ENCODE measurements at regions not wholly inside any gene's neighbourhood (a gene's known extent, or its start where the extent isn't known, plus 50 kb on each side); places are given as distances from the start of the nearest gene placed in this dataset.

DNA sequence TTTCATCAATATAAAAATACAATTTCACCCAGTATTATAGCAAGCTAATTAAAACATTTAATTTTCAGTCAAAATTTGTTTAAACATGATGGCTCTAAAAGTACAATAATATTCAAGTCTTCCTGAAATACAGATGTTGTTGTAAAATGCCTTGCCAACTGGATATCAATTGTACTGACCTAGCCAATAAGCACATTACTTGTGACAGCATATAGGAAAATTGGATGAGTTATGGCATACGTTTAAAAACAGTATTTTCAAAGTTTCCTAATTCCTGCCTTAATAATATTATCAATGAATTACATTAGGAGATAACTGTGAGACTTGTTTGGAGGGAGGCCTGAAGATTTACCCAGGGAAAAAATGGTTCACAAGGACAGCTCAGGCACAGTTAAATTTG, 336.9 kb upstream of the CDH20 start:
- H3K4me1 ChIP-seq (ENCODE audit: control insufficient read depth, insufficient read depth, low read length) = no peaks in the 10 kb centered on the region
- TF ChIP-seq SIN3A (IDR thresholded peaks at IDR 0.05; ENCODE audit: borderline replicate concordance, insufficient read depth, low read depth, low read length) (no peak), POLR2AphosphoS5 (IDR thresholded peaks at IDR 0.05; ENCODE audit: low read depth, low read length) (no peak), TCF7L2 (IDR thresholded peaks at IDR 0.05; ENCODE audit: low read depth, low read length) (no peak)
- TF ChIP-seq, protein P1, sequence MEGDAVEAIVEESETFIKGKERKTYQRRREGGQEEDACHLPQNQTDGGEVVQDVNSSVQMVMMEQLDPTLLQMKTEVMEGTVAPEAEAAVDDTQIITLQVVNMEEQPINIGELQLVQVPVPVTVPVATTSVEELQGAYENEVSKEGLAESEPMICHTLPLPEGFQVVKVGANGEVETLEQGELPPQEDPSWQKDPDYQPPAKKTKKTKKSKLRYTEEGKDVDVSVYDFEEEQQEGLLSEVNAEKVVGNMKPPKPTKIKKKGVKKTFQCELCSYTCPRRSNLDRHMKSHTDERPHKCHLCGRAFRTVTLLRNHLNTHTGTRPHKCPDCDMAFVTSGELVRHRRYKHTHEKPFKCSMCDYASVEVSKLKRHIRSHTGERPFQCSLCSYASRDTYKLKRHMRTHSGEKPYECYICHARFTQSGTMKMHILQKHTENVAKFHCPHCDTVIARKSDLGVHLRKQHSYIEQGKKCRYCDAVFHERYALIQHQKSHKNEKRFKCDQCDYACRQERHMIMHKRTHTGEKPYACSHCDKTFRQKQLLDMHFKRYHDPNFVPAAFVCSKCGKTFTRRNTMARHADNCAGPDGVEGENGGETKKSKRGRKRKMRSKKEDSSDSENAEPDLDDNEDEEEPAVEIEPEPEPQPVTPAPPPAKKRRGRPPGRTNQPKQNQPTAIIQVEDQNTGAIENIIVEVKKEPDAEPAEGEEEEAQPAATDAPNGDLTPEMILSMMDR (IDR thresholded peaks at IDR 0.05) = no peak
- TF ChIP-seq, protein P2, sequence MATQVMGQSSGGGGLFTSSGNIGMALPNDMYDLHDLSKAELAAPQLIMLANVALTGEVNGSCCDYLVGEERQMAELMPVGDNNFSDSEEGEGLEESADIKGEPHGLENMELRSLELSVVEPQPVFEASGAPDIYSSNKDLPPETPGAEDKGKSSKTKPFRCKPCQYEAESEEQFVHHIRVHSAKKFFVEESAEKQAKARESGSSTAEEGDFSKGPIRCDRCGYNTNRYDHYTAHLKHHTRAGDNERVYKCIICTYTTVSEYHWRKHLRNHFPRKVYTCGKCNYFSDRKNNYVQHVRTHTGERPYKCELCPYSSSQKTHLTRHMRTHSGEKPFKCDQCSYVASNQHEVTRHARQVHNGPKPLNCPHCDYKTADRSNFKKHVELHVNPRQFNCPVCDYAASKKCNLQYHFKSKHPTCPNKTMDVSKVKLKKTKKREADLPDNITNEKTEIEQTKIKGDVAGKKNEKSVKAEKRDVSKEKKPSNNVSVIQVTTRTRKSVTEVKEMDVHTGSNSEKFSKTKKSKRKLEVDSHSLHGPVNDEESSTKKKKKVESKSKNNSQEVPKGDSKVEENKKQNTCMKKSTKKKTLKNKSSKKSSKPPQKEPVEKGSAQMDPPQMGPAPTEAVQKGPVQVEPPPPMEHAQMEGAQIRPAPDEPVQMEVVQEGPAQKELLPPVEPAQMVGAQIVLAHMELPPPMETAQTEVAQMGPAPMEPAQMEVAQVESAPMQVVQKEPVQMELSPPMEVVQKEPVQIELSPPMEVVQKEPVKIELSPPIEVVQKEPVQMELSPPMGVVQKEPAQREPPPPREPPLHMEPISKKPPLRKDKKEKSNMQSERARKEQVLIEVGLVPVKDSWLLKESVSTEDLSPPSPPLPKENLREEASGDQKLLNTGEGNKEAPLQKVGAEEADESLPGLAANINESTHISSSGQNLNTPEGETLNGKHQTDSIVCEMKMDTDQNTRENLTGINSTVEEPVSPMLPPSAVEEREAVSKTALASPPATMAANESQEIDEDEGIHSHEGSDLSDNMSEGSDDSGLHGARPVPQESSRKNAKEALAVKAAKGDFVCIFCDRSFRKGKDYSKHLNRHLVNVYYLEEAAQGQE (IDR thresholded peaks at IDR 0.05; ENCODE audit: insufficient read depth in 1 of 2, low read depth in 2 of 2, low read length in 1 of 2) = no peak
- ChIA-PET POLR2A (no interaction called here), CTCF (no interaction called here)
- in situ Hi-C loops (cut with HindIII; ENCODE audit: low pct_unique_long_range_greater_than_20kb, low sequenced_read_pairs) = no loop called here
- intact Hi-C loops (cut with micrococcal nuclease; ENCODE audit: unreplicated experiment) = no loop called here
- DNase-seq (ENCODE audit: low read depth, low spot score) = no peak
- no peaks in the 10 kb centered on the region for H3K27me3 ChIP-seq (ENCODE audit: control insufficient read depth, insufficient read depth, low read length)
- H3K36me3 ChIP-seq (ENCODE audit: control insufficient read depth, insufficient read depth, low read length) = no peaks in the 10 kb centered on the region
- no peaks in the 10 kb centered on the region for H3K9me3 ChIP-seq (ENCODE audit: control insufficient read depth, insufficient read depth, low read depth, low read length)
- no peak overlapping the region for H3K4me3 ChIP-seq (ENCODE audit: low read depth in 2 of 2, low read length in 2 of 2)
- ATAC-seq = no peak
- BruUV-seq (replicated peaks) = no TSS peak
- H3K27ac ChIP-seq (ENCODE audit: low read length) = no peak overlapping the region

DNA sequence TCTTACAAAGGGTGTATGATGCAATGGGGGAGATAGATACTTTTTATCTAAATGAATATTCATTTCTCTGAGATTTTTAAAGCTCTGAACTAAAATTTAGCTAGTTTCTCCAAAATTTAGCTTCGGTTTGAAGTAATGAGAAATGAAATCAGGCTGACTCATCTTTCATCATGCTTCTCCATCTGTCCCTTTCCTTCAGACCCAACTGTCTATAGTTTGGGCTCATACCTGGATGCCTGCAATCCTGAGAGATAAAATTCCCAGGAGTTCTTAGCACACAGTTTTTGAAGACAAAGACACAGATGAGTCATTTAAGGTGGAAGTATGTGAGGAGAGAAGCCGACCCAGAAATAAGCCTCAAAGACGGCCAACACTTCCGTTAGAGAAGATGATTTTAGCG, 336.4 kb upstream of the CDH20 start:
- no peak for ATAC-seq
- no peaks in the 10 kb centered on the region for H3K4me1 ChIP-seq (ENCODE audit: control insufficient read depth, insufficient read depth, low read length)
- no peaks in the 10 kb centered on the region for H3K9me3 ChIP-seq (ENCODE audit: control insufficient read depth, insufficient read depth, low read depth, low read length)
- in situ Hi-C loops (cut with HindIII; ENCODE audit: low pct_unique_long_range_greater_than_20kb, low sequenced_read_pairs) = no loop called here
- no peak overlapping the region for H3K27ac ChIP-seq (ENCODE audit: low read length)
- TF ChIP-seq, protein P1 (IDR thresholded peaks at IDR 0.05) = no peak
- TF ChIP-seq SIN3A (IDR thresholded peaks at IDR 0.05; ENCODE audit: borderline replicate concordance, insufficient read depth, low read depth, low read length) = no peak
- TF ChIP-seq TCF7L2 (IDR thresholded peaks at IDR 0.05; ENCODE audit: low read depth, low read length) = no peak
- no peak for TF ChIP-seq POLR2AphosphoS5 (IDR thresholded peaks at IDR 0.05; ENCODE audit: low read depth, low read length)
- TF ChIP-seq, protein P2 (IDR thresholded peaks at IDR 0.05; ENCODE audit: insufficient read depth in 1 of 2, low read depth in 2 of 2, low read length in 1 of 2) = no peak
- DNase-seq (ENCODE audit: low read depth, low spot score) = no peak
- ChIA-PET POLR2A (no interaction called here), CTCF (no interaction called here)
- no peak overlapping the region for H3K4me3 ChIP-seq (ENCODE audit: low read depth in 2 of 2, low read length in 2 of 2)
- H3K36me3 ChIP-seq (ENCODE audit: control insufficient read depth, insufficient read depth, low read length) = no peaks in the 10 kb centered on the region
- no peaks in the 10 kb centered on the region for H3K27me3 ChIP-seq (ENCODE audit: control insufficient read depth, insufficient read depth, low read length)
- BruUV-seq (replicated peaks) = no TSS peak
- intact Hi-C loops (cut with micrococcal nuclease; ENCODE audit: unreplicated experiment) = no loop called here
